GM18511 (cell line): ENCODE measurements at regions not wholly inside any gene's neighbourhood (a gene's known extent, or its start where the extent isn't known, plus 50 kb on each side); places are given as distances from the start of the nearest gene placed in this dataset.

Source experiments
- ATAC-seq: cut with Tn5 transposase; IDR thresholded peaks from one replicate; pipeline ENCODE4 v1.9.1; 2021; ENCODE audit warnings: mild to moderate bottlenecking, moderate library complexity; ENCODE audit not compliant: unreplicated experiment

- ATAC-seq = no peak
Measured at GRCh38 chr18:78769502-78770105, 210.0 kb upstream of the SALL3 start.

GRCh38 chr18:78770139-78770822 lies 209.3 kb upstream of the SALL3 start:
- ATAC-seq = no peak

DNA sequence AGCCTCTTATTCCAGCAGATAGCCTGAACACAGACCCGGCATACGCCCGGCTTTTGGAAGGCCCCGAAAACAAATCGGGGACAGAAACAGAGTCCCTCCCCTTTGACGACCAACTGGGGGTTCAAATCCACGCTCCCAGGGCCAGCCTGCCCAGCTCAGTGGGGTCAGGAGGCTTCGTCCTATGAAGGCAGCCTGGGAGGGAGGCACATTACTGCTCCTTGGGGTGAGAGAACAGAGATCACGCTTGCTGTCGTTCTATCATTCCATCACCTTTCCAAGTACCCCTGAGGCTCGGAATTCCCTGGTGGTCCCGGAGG lies 208.8 kb upstream of the SALL3 start:
- no peak for ATAC-seq

DNA sequence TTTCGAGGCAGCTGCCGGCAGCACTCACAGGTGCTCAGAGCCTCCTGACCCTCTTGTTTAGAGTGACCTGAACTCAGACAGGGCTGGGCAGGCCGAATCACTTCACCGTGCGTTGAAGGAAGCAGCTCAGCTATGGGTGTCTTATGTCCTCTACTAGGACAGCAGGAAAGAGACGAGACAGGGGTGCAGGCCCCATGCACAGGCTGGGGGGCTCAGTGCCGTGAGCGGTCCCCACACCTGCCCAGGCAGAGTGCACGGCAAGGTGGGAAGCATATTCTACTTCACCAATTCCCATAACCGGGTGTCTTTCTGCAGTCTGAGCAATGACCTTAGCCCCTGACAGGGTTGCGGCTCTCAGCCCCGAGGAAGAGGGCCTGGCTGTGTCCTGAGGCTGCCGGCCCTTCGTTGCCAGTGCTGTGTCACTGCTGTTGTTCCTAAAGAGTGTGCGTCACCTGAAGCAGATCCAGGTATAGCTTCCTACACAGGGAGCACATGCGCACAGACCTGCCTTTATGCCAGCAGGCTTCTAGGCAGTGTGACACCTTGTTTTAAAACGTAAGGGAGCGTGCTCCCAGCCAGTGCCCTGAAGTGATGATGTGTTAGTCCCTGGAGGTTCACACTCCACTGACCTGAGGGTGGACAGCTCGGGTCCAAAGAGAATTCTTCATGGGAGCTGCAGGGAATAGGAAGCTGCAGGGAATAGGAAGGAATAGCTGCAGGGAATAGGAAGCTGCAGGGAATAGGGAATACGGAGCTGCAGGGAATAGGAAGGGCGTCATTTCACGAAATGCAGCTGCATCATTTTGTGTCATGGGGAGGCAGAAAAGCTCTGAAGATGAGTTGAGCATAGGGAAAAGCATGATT lies 207.9 kb upstream of the SALL3 start:
- ATAC-seq = no peak

- no peak for ATAC-seq
Measured at GRCh38 chr18:78772360-78773302, 207.0 kb upstream of the SALL3 start.

DNA sequence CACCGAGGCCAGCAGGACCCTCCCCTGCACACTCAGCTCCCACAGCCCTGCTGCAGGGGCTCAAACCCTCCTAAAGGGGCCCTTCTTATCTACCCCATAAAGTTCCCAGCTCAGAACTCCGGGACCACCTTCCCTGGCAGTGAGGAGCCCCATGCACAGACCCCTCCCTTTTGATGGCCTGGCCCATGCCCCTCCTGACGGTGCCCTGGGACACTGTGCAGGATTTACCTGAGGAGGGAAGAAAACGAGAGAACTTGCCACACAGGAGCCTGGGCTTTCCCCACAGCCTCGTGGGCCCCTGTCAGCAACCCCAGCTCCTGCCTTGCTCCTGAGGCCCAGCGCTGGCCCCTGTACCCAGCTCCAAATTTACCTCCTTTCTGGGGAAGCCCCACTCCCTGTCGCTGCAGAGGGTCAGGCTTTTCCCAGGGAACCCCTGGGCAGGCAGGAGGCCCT lies 206.3 kb upstream of the SALL3 start:
- ATAC-seq = no peak

GRCh38 chr18:78773819-78774218 lies 205.8 kb upstream of the SALL3 start:
- no peak for ATAC-seq

GRCh38 chr18:78774741-78775141 lies 204.9 kb upstream of the SALL3 start:
- ATAC-seq = no peak

GRCh38 chr18:78776151-78776550 lies 203.5 kb upstream of the SALL3 start:
- ATAC-seq = no peak

- ATAC-seq = no peak
Measured at GRCh38 chr18:78776706-78777285, 202.8 kb upstream of the SALL3 start.

GRCh38 chr18:78777992-78778391 lies 201.6 kb upstream of the SALL3 start:
- ATAC-seq = no peak

DNA sequence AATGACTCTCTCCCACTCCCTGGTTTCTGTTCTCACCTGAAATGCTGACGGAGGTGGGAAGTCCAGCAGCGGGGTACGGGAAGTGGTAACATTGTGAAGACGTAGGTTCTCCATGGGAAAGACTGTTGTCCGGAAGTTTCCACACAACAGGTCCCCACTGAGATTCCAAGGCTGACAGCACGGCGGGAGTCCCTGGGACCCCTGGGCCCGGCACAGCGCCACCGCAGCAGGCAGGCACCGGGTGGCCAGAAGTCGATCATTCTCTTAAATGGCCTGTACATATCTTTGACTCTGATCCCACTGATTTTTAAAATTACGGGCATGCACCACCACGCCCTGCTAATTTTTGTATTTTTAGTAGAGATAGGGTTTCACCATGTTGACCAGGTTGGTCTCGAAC lies 201.0 kb upstream of the SALL3 start:
- no peak for ATAC-seq

DNA sequence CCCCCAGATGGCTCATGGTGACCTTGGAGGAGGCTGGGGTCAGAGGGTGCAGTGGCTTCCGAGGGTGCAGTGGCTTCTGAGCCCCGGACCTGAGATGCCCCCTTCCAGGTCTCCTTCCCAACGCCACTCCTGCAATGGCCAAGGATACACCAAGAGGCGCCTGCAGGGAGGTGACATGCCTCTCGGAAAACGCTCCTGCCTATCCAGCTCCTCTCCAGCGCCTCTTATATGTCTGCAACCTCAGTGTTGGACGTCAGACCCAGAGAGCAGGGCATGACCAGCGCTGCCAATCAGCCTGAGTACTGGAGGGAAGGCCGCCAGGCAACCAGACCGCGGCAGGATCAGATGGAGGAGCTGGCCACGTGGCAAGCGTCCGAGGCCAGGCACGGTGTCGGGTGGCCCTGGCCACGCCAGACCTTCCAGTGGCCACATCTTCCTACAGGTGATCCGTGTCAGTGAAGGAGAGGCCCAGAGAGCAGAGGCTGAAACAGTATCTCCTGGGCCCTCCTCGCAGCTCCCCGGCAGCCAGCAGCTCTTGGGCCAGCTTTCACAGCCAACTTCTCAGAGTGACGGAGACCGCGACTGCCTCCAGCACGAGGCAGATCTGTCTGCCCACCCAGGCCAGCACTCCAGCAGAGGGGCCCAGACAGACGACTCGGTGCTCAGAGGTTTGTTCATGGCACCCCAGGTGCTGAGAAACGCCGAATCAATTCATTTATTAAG lies 199.5 kb upstream of the SALL3 start:
- no peak for ATAC-seq

DNA sequence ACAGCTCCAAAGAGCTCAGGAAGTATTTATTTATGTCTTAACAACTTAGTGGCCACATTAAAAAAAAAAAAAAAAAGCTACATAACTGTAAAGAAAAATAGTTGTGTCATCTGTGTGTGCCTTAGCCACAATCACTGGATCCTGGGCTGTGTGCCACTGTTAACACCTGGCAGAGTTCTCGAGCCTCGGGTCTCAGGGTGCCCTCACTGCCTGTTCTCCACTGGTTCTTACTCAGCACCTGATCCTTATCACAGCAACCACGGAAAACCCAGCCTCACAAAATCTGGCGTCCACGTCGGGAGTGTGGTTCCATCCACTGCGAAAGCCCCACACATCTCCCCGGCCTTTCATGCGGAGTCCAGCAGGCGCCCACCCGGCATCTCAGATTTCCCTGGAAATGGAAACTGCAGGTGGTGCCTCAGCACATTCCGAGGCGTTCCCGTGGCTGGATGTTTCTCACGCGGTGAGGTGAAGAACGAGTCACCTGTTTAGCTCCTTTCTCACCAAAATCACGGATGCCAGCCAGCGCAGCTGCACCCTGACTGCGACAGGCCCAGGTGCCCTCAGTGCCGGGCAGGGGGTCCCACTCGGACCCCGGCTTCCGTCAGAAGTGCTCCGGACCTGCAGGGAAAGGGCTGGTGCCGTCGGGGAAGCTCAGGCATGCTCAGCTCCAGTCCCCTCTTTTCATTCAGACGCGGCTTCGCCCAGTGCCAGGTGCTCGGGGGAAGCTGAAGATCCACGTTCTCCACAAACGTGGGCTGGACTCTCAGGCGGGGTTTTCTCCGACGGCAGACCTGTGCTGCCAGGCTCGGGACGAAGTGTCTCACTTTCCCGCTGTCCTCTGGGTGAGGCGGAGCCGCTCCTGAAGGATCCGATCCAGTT lies 198.7 kb upstream of the SALL3 start:
- ATAC-seq = no peak

DNA sequence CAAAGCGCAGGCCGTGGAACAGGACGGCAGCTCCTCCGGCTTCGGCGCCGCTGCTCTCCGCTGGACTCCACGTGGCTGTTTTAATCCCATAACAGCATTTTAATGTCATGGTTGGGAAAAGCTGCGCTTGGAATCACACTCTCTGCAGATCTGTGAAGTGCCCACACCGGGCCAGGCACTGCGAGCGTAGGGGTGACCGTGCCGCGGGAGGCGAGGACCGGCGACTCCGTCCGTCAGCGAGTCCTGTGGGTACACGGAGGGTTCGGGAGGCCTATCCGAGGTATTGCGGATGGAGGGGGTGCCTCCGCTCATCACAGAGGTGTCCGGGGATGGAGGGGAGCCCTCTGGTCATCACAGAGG lies 198.0 kb upstream of the SALL3 start:
- no peak for ATAC-seq

DNA sequence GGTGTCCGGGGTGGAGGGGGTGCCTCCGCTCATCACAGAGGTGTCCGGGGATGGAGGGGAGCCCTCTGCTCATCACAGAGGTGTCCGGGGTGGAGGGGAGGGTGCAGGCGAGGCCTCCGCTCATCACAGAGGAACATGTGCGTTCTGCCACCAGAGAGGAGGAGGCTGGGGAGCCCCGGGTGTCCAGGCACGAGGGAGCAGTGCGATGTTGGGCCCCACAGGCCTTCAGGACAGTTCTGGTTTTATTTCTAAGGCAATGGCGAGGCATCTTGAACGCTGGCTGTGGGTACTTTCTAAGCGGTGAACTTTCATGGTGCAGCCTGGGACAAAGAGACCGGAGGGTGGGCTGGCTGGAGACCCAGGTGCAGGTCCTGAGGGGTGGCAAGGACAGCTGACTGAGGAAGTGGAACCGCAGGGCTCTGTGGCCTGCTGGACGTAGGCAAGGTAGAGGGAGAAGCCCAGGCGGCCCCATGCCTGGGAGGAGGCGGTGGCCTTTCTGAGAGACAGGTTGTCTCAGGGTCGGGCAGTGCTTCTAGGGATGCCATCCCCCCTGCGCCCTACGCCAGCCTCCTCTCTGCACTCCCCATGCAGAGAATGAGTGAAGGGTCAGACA lies 196.6 kb upstream of the SALL3 start:
- no peak for ATAC-seq

DNA sequence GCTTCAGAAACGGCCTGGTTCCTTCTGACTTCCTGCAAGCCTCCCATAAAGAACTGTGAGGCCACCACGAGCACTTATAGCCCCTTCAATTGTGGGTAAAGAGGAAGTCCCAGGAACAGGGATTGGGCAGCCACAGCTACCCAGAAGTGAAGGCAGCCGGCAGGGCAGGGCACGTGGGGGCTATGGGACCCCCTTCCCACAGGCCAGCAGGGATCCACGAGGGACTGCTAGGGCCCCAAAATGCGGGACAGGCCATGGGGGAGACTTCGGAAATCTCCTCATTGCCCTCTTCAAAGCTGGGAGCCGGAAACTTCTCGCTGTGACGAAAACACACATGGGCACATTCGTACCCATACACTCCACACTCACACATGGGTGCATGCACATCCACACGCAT lies 196.1 kb upstream of the SALL3 start:
- ATAC-seq = no peak

DNA sequence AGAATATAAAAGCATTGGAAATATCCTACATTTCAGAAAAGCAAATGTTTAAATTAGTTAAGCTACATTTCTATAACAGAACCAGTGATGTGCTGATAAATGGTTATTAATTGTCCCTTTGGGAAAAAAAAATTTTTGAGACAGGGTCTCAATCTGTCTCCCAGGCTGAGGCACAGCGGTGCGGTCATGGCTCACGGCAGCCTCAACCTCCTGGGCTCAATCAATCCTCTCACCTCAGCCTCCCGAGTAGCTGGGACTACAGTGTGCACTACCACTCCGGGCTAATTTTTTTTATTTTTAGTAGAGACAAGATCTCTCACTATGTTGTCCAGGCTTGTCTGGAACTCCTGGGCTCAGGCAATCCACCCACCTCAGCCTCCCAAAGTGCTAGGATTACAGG lies 194.8 kb upstream of the SALL3 start:
- no peak for ATAC-seq

DNA sequence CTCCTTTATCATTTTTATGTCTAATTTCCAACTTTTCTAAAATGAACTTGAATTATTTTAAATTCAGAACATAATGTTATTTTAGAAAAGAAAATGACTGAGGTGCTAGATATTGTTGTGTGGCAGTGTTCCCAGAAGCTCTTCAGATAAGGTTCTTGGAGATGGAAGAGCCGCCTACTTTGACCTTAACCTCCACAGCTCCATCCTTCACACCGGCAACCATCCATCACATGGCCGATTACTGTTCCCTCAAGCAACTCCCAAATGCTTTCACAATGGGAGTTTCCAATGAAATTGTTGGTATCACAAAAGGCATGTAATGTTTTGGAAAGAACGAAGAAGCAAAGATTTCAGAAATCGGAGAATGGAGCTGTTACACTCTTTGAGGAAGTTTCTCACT lies 193.9 kb upstream of the SALL3 start:
- no peak for ATAC-seq
